CD4-positive, alpha-beta T cell treated with Interleukin-12 subunit alpha and Interleukin-12 subunit beta, for 1 hour (primary cell): ENCODE measurements at regions not wholly inside any gene's neighbourhood (a gene's known extent, or its start where the extent isn't known, plus 50 kb on each side); places are given as distances from the start of the nearest gene placed in this dataset.
"Not testable (repeated sequence)": the region's sequence is repeated elsewhere in the genome, so short reads cannot be mapped to it uniquely, and the experiment has no call there.

ENCODE experiments used
- DNase-seq: peaks from one replicate; pipeline ENCODE4 v3.0.0-alpha.2; 2020

DNA sequence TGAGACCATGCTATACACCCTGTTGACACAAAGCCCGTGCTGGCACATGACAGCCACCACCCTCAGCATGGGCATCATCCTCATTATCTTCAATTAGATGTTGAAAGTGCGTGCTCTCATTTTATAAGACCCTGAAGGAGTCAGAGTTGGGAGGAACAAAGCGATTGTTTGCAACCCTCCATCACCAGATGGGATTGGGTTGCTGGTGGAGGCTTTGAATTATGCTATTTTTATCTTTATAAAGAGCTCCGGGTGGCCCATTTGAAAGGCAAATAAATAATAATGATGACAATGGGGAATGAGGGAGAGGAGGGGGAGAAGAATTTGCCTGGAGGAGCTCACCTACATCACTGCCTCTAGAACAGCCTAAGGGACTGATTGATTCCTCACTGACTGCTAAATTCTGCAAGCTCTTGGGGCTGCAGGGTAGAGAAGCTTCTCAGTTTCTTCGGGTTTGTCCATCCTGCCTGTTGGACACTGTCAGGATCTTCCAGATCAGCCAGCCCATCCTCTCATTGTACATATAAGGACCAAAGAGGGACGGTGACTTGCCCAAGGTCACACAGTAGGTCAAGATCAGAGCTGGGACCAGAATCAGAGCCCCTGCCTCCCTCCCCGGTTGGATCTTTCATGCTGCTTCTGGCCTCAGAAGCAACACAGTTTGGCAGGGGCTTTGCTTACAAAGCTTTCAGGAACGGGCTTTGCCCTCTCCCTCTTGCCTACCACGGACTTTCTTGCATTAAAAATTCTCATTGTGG, 130.9 kb upstream of the ZBTB40 start:
- no peak for DNase-seq

DNA sequence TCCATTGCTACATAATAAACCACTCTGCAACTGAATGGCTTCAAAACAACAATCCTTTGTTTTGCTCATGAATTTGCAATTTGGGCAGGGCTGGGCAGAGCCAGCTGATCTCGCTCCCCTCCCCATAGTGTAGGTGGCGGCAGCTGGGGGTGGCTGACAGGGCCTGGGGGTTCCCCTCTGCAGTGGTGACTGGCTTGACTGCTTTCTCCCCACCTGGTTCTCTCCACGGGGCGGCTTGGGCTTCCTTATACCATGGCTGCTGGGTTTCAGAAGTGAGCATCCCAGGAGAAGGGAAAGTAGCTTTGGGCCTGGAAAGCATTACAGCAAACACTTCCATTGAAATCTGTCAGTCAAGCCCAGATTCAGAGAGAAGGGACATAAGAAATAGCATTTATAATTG, 129.7 kb upstream of the ZBTB40 start:
- no peak for DNase-seq

- no peak for DNase-seq
These were observed 128.4 kb upstream of the ZBTB40 start for GRCh38 chr1:22323141-22323845.

DNA sequence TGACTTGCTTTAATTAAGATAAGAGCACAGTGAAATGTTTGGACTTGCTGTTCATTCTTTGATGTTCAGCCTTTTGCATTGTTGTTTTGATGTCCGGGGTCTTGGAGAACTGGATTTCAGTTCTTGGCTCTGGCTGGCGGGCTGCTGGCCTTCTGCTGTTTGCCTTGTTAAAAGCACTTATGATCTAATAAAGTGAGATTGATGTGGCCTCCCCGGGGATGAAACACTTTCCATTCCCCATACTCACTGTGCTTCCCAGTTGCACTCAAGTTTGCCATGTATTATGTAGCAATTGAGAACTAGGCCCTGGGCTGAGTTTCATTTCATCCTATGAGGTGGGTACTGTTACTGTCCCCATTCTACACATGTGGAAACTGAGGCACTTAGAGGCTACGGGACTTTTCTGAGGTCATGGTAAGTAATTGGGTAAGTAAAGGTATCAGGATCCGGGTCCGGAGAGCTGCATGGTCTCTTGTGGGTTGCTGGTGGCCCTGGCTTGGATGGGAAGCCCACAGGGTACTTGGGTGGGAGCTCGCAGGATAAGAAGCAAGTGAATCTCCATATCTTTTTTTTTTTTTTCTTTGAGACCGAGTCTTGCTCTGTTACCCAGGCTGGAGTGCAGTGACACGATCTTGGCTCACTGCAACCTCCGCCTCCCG, 127.7 kb upstream of the ZBTB40 start:
- DNase-seq, result no peak

DNA sequence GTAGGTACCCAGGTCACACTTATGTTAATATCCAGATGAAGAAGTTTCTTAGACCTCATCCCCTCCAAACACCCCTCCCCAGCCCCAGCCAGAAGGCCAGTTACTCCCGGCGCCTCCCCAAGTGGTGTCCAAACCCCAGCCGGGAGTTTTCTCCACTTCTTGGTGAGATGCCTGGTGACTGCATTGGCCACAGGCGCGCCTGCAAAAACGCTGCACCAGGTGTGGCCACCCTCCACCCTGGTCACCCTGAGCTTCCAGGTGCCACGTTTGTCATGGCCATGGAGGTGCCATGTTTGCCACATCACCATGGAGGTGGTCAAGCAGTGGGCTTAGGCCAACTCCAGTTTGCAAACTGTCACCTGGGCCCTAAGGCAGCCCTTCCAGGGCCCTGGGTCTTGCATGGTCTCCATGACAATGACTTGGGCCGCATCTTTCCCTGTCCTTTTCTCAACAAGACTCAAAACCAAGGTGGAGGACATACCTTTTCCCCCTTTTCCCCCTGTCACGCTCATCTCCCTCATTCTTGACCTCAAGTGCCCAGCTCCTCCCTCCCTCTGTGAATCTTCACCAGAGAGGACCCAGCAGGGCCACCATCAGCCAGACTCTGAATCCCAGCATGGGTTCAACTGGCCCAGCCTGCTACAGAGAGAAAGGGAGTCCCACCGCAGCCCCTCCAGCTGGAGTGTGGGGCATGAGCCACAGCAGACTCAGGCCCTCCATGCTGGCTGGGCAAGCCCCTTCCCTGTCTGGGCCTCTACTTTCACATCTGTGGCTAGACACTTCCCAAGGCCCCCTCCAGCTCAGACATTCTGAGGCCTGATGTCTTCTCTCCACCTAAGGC, 125.9 kb upstream of the ZBTB40 start:
- DNase-seq, result no peak

DNA sequence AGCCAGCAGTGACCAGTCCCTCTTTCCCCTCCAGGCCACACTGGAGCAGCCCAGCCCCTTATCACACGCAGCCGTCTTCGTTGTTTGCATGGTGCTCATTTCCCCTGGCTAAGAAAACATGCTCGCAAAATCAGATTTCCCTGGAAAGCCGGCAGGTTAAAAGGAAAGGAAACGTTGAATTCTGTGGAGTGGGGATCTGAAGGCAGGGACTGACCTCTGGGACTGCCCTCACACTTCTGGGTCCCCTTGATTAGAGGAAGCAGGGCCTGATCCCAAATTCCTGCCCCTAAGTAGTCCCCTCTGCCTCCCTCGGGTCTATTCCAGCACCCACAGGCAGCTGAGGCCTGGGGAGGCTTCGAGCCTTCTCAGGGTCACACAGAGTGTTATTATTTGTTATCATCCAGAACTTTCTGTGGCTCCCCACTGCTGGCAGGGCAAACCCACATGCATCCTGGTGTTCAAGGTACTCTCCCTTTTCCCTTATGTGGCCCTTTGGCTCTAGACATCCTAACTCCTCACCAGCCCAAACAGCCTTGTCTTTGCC, 125.2 kb upstream of the ZBTB40 start:
- DNase-seq, result no peak

- no peak for DNase-seq
These were observed 124.7 kb upstream of the ZBTB40 start for GRCh38 chr1:22326931-22327330.

DNA sequence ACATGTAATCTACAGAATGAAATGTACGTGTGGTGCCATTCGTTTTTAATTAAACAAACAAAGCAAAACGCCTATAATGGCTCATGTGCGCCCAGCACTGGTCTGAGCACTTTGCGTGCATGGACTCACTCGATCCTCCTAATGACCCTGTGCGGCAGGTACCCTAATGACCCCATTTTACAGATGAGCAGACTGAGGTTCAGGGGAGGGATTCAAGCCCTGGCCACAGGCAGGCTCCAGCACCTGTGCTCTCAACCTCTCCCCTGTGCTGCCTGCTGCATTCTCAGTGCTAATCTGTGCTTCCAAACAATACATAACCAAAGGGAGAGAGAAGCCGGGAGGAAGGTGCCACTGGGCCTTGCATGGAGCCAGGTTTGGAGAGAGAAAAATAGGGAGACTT, 124.2 kb upstream of the ZBTB40 start:
- DNase-seq, result no peak

DNA sequence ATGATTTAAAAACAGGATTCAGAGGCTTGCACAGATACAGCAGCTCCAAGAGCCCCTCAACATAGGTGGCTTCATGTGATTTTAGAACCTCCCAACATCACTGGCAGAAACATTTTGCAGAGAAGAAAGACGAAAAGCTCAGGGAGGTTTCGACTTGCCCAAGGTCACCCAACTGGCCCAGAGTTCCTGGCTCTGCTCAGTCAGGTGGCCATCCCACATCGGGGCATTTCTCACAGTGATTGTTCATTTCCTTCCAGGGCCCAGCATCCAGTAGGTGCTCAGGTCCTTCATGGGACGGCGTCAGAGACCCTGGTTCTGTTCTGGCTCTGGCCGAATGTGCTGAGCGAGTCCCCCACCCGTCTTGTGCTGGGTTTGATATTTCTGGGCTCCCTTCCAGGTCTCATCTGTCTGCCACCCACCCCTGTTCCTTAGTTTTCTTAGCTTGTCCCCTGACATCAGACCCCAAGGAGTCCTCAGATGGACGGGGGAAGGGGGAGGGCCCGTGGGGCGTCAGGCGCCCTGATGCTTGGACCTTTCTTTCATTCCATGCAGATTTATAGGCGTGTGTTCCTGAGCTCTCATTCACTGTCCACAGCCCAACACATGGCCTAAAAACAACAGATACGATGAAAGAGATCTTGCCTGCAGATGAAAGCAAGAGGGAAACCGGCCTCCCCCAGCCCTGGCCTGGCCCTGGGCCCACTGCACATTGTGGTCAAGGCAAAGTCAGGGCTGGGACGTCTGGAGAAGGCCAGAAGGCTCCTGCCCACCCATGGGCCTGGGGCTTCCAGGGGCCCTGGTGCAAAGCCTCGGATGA, 123.1 kb upstream of the ZBTB40 start:
- no peak for DNase-seq

- DNase-seq, result no peak
These were observed 122.5 kb upstream of the ZBTB40 start for GRCh38 chr1:22329148-22329515.

DNA sequence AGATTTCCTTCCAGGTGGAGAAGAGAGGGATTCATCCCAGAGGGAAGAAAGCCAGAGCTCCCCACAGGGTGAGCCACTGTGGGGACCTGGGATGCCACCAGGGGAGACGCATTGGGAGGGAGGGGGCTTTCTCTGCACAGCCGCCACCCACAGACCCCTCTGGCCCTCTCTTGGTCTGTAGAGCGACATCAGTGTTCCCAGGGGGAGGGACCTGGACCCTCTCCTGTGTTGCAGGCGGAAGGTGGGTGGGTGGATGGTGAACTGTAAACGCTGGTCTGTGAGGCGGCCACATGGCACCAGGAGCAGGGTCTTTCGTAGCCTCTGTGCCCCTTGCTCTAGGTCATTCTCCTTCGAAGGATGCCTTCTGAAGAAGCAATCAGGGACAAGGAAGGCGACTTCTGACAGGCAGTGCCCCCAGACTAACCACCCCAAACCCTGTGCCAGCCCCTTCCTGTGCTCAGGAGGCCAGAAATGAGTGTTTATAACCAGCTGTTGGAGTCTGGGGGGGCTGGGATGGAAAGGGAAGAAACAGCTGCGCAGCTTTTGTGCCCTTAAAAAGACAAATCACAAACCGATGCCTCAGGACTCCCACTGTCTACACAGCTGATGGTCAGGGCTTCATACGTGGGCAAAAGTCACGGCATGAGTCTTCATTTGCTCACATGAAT, 121.4 kb upstream of the ZBTB40 start:
- no peak for DNase-seq

DNA sequence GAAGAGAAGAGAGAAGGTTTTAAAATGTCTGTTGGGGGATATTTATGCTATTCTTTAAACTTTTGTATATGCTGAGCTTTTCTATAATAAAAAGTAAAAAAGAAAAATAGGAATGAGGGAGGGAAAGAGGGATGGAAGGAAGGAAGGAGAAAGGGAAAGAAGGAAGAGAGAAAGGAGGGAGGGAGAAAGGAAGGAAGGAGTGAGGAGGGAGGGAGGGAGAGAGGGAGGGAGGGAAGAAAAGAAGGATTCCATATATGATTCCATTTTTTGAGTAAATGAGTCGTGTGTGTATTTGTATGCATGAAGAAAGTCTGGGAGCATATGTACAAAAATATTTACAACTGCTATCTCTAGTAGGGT, 120.9 kb upstream of the ZBTB40 start:
- no peak for DNase-seq

GRCh38 chr1:22331618-22332423, 119.8 kb upstream of the ZBTB40 start:
- DNase-seq, result no peak

GRCh38 chr1:22332424-22332717, 119.3 kb upstream of the ZBTB40 start:
- DNase-seq, result no peak

GRCh38 chr1:22332795-22333499, 118.7 kb upstream of the ZBTB40 start:
- DNase-seq, result no peak

- no peak for DNase-seq
These were observed 118.0 kb upstream of the ZBTB40 start for GRCh38 chr1:22333516-22334121.

- no peak for DNase-seq
These were observed 116.6 kb upstream of the ZBTB40 start for GRCh38 chr1:22334860-22335550.

DNA sequence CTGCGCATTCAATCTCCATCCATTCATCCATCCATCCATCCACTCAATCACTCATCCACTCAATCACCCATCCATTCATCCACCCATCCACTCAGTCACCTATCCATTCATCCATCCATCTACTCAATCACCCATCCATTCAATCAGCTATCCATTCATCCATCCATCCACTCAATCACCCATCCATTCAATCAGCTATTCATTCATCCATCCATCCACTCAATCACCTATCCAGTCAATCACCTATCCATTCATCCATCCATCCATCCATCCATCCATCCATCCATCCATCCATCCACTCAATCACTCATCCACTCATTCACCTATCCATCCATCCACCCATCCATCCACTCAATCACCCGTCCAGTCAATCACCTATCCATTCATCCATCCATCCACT, 115.4 kb upstream of the ZBTB40 start:
- DNase-seq, result not testable (repeated sequence)
